PC-3 (cell line): ENCODE measurements at regions not wholly inside any gene's neighbourhood (a gene's known extent, or its start where the extent isn't known, plus 50 kb on each side); places are given as distances from the start of the nearest gene placed in this dataset.

ENCODE experiments used
- ATAC-seq: fragments of 200-7000 bp; cut with Tn5 transposase; 2 replicates; pipeline ENCODE4 v1.9.1; 2020; ENCODE audit warnings: mild to moderate bottlenecking, moderate library complexity
- BruUV-seq: library from RNA; stranded (reverse); fragments of 400-500 nt; replicated peaks from 2 replicates; lab custom pipeline; 2021; lab: Mats Ljungman, UMichigan
- CTCF ChIA-PET: fragments of 300-600 bp; sonication (Branson Sonifier 250); formaldehyde crosslinking; loops from one replicate; lab custom pipeline; 2022; ENCODE audit warnings: antibody characterized with exemption; lab: Charles Lee
- POLR2A ChIA-PET: fragments of 300-600 bp; sonication (Branson Sonifier 250); formaldehyde crosslinking; loops from one replicate; lab custom pipeline; 2022; ENCODE audit warnings: antibody characterized with exemption; ENCODE audit not compliant: unreplicated experiment; lab: Charles Lee
- DNase-seq: peaks from one replicate; pipeline ENCODE4 v3.0.0-alpha.2; 2015
- H2AFZ ChIP-seq: fragments of 300-600 bp; sonication (generic); 2 replicates; pipeline ENCODE4 v1.6.0; 2016; ENCODE audit warnings: antibody characterized with exemption, low read length
- H3F3A ChIP-seq: fragments of 300-600 bp; sonication (generic); one replicate; pipeline ENCODE4 v1.6.0; 2017; ENCODE audit warnings: antibody characterized with exemption, low read length, control low read depth, mild to moderate bottlenecking; ENCODE audit not compliant: unreplicated experiment
- H3K27ac ChIP-seq: fragments of 300-600 bp; sonication (generic); 2 replicates; pipeline ENCODE4 v1.5.1; 2016; ENCODE audit warnings: mild to moderate bottlenecking, low read length
- H3K27me3 ChIP-seq: fragments of 300-600 bp; sonication (generic); 2 replicates; pipeline ENCODE4 v1.6.1; 2016; ENCODE audit warnings: low read length, mixed read lengths
- H3K36me3 ChIP-seq: fragments of 300-600 bp; sonication (generic); 2 replicates; pipeline ENCODE4 v1.6.1; 2016; ENCODE audit warnings: low read depth, mixed run types, low read length, mixed read lengths
- H3K4me1 ChIP-seq: fragments of 300-600 bp; sonication (generic); 2 replicates; pipeline ENCODE4 v1.5.1; 2016; ENCODE audit warnings: low read length; ENCODE audit not compliant: insufficient read depth
- H3K4me2 ChIP-seq: fragments of 300-600 bp; sonication (generic); 2 replicates; pipeline ENCODE4 v1.6.0; 2016; ENCODE audit warnings: low read length
- H3K4me3 ChIP-seq: fragments of 300-600 bp; sonication (generic); 2 replicates; pipeline ENCODE4 v1.5.1; 2016; ENCODE audit warnings: mild to moderate bottlenecking, low read length, mixed read lengths
- H3K79me2 ChIP-seq: fragments of 300-600 bp; sonication (generic); 2 replicates; pipeline ENCODE4 v1.6.1; 2017; ENCODE audit warnings: low read length, mixed read lengths
- H3K9ac ChIP-seq: fragments of 300-600 bp; sonication (generic); 2 replicates; pipeline ENCODE4 v1.6.0; 2016; ENCODE audit warnings: mild to moderate bottlenecking, low read length
- H3K9me2 ChIP-seq: fragments of 300-600 bp; sonication (generic); replicated peaks from 2 replicates; pipeline ENCODE4 v1.6.1; 2016; ENCODE audit warnings: mixed run types, low read length, mixed read lengths
- H3K9me3 ChIP-seq: fragments of 300-600 bp; sonication (generic); 2 replicates; pipeline ENCODE4 v1.6.1; 2016; ENCODE audit warnings: low read length, mixed read lengths
- H4K20me1 ChIP-seq: fragments of 300-600 bp; sonication (generic); 2 replicates; pipeline ENCODE4 v1.6.1; 2016; ENCODE audit warnings: low read length, mixed read lengths
- EZH2 ChIP-seq: fragments of 300-600 bp; sonication (generic); IDR thresholded peaks from one replicate; pipeline ENCODE4 v1.6.1; 2017; ENCODE audit warnings: antibody characterized with exemption, mild to moderate bottlenecking, low read length; ENCODE audit not compliant: unreplicated experiment
- EZH2phosphoT487 ChIP-seq: fragments of 300-600 bp; sonication (generic); IDR thresholded peaks from 2 replicates; pipeline ENCODE4 v1.6.1; 2018; ENCODE audit warnings: mild to moderate bottlenecking, antibody characterized with exemption, low read length, borderline replicate concordance
- intact Hi-C: fragments of 100-400 bp; cut with micrococcal nuclease; formaldehyde crosslinking; loops from 2 replicates; pipeline ENCODE4 v1.9.0; 2023
- TF ChIP-seq, protein P1 (sequence below): fragments of 300-600 bp; sonication (generic); conservative IDR thresholded peaks from 2 replicates; pipeline ENCODE4 v1.5.1; 2017; ENCODE audit warnings: antibody characterized with exemption, low read depth, mild to moderate bottlenecking, low read length

DNA sequence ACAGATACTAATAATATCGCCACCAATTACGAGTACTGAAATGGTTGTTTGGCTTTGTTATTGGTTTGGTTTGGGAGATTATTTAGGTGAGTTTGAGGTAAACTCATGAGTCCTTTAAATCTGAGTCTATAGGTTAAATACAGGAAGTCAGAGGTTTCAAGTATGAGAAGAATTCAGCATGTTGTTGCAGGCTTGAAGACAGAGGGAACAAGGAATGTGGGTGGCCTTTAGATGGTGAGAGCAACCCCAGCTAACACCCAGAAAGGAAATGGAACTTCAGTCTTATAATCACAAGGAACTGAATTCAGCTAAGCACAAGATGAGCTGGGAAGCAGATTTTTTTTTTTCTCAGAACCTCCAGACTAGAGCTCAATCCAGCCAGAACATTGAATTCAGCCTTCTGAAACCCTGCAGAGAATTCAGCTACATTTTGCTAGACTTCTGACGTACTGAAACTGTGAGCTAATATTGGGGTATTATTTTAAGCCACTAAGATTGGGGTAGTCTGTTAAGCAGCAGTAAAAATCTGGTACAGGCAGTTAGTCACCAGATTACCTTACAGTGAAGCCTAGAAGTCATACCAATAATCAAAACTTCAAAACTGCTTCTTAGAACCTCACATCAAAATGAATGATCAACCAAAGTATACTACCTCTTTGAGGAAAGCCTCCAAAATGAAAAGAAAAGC is 216.0 kb upstream of the PUM3 start:
- ChIA-PET CTCF (no interaction called here), POLR2A (no interaction called here)
- H3K27ac ChIP-seq, result no peak overlapping the region
- no peak overlapping the region for H3K9ac ChIP-seq
- H3K9me3 ChIP-seq, result no peaks in the 10 kb centered on the region
- no peak overlapping the region for H2AFZ ChIP-seq
- no peaks in the 10 kb centered on the region for H3K9me2 ChIP-seq
- BruUV-seq, result no TSS peak
- no peak overlapping the region for H3K4me3 ChIP-seq
- DNase-seq, result no peak
- H3K36me3 ChIP-seq, result no peaks in the 10 kb centered on the region
- intact Hi-C loops, result no loop called here
- no peaks in the 10 kb centered on the region for H4K20me1 ChIP-seq
- H3K4me1 ChIP-seq, result no peaks in the 10 kb centered on the region
- no peak for TF ChIP-seq EZH2
- TF ChIP-seq, protein P1, sequence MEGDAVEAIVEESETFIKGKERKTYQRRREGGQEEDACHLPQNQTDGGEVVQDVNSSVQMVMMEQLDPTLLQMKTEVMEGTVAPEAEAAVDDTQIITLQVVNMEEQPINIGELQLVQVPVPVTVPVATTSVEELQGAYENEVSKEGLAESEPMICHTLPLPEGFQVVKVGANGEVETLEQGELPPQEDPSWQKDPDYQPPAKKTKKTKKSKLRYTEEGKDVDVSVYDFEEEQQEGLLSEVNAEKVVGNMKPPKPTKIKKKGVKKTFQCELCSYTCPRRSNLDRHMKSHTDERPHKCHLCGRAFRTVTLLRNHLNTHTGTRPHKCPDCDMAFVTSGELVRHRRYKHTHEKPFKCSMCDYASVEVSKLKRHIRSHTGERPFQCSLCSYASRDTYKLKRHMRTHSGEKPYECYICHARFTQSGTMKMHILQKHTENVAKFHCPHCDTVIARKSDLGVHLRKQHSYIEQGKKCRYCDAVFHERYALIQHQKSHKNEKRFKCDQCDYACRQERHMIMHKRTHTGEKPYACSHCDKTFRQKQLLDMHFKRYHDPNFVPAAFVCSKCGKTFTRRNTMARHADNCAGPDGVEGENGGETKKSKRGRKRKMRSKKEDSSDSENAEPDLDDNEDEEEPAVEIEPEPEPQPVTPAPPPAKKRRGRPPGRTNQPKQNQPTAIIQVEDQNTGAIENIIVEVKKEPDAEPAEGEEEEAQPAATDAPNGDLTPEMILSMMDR, result no peak
- no peak for TF ChIP-seq EZH2phosphoT487
- no peak overlapping the region for H3K4me2 ChIP-seq
- H3K79me2 ChIP-seq, result no peaks in the 10 kb centered on the region
- ATAC-seq, result no peak
- H3K27me3 ChIP-seq, result 0 out of 2 replicates have a peak, but pooled peaks cover 14% of the 10 kb centered on the region
- H3F3A ChIP-seq, result no peaks in the 10 kb centered on the region

DNA sequence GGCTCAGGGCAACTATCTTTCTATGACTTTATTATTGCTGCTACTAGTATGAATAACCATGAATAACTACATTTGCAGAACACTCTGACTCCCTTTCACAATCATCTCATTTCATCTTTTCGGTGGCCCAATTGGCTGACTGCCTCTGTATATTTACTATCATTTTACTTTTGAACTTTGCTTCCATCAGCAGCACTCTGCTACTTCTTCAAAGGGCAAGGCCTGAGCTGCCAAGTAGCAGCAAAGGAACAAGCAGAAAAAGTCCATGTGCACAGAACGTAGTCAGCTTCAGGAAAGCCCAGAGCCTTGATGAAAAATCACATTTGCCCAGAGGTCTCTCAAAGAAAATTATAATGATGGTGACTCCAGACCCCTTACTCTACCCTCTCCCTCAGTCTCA is 214.5 kb upstream of the PUM3 start:
- Histone ChIP-seq H4K20me1 (no peaks in the 10 kb centered on the region), H3K4me3 (no peak overlapping the region), H3F3A (no peaks in the 10 kb centered on the region), H3K27ac (no peak overlapping the region), H2AFZ (no peak overlapping the region), H3K27me3 (0 out of 2 replicates have a peak, but pooled peaks cover 14% of the 10 kb centered on the region), H3K79me2 (no peaks in the 10 kb centered on the region), H3K36me3 (no peaks in the 10 kb centered on the region), H3K9ac (no peak overlapping the region), H3K9me3 (no peaks in the 10 kb centered on the region), H3K9me2 (no peaks in the 10 kb centered on the region), H3K4me1 (no peaks in the 10 kb centered on the region), H3K4me2 (no peak overlapping the region)
- DNase-seq, result no peak
- no peak for ATAC-seq
- CTCF ChIA-PET, result no interaction called here
- TF ChIP-seq, protein P1, result no peak
- TF ChIP-seq EZH2phosphoT487 (no peak), EZH2 (no peak)
- intact Hi-C loops, result no loop called here
- BruUV-seq, result no TSS peak
- POLR2A ChIA-PET, result no interaction called here

DNA sequence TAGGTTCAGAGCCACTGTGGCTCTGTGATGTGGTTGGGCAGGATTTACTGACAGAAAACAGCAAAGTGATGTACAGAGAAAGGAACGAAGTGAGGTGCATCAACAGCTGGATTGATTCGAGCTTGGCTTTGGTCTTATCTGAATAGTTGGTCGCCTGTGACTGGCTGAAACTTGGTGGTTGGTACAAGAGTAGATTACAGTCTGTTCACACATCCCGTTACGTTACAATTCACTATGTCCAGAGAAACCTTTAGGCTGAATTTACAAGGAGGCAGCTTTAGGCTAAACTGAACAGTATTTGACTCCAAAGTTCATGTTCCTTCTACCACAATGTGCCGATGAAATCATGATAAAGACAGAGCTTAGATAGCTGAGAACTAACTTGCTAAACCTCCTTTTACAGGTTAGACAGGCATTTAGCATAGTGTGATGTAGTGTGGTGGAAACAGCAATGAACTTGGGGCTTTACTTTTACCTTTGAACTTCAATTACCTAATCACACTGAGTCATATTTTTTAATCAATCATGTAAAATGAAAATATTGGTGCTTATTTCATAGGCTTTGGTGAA is 210.2 kb upstream of the PUM3 start:
- H3K4me3 ChIP-seq, result no peak overlapping the region
- no peak overlapping the region for H2AFZ ChIP-seq
- TF ChIP-seq EZH2 (no peak), EZH2phosphoT487 (no peak)
- TF ChIP-seq, protein P1, result no peak
- H3K27ac ChIP-seq, result no peak overlapping the region
- POLR2A ChIA-PET, result no interaction called here
- H3K36me3 ChIP-seq, result no peaks in the 10 kb centered on the region
- H3K79me2 ChIP-seq, result no peaks in the 10 kb centered on the region
- BruUV-seq, result no TSS peak
- ATAC-seq (no peak), DNase-seq (no peak)
- intact Hi-C loops, result no loop called here
- no peaks in the 10 kb centered on the region for H3K4me1 ChIP-seq
- peaks cover 15% of the 10 kb centered on the region for H3K27me3 ChIP-seq
- no peak overlapping the region for H3K9ac ChIP-seq
- H3K9me2 ChIP-seq, result no peaks in the 10 kb centered on the region
- no peaks in the 10 kb centered on the region for H4K20me1 ChIP-seq
- CTCF ChIA-PET, result no interaction called here
- no peak overlapping the region for H3K4me2 ChIP-seq
- no peaks in the 10 kb centered on the region for H3K9me3 ChIP-seq
- no peaks in the 10 kb centered on the region for H3F3A ChIP-seq
